GM12878 (cell line): ENCODE measurements at regions not wholly inside any gene's neighbourhood (a gene's known extent, or its start where the extent isn't known, plus 50 kb on each side); places are given as distances from the start of the nearest gene placed in this dataset.

ENCODE experiments used
- ASH2L ChIP-seq: fragments of 300-600, 200-600 bp; sonication (generic); IDR thresholded peaks from 2 replicates; pipeline ENCODE4 v1.6.1; 2017; ENCODE audit warnings: low read depth, mild to moderate bottlenecking, borderline replicate concordance
- CHD4 ChIP-seq: fragments of 200-600 bp; sonication (generic); IDR thresholded peaks from 2 replicates; pipeline ENCODE4 v1.6.1; 2016; ENCODE audit warnings: mild to moderate bottlenecking
- HDAC6 ChIP-seq: fragments of 200-600 bp; sonication (generic); IDR thresholded peaks from one replicate; pipeline ENCODE4 v1.8.0; 2017; ENCODE audit warnings: antibody characterized with exemption; ENCODE audit not compliant: unreplicated experiment
- MXI1 ChIP-seq: fragments of 150-350 bp; IDR thresholded peaks from 2 replicates; pipeline ENCODE4 v1.6.1; 2011; ENCODE audit warnings: low read depth, mild to moderate bottlenecking, inconsistent platforms, low read length, improper control_type of control experiment
- NRF1 ChIP-seq: conservative IDR thresholded peaks from 2 replicates; pipeline ENCODE4 v1.6.1; 2011; ENCODE audit warnings: mild to moderate bottlenecking, low read depth, low read length, improper control_type of control experiment
- ZBTB11 ChIP-seq: fragments of 450-650 bp; formaldehyde crosslinking; IDR thresholded peaks from 2 replicates; pipeline ENCODE4 v1.5.0; 2022; ENCODE audit warnings: mild to moderate bottlenecking, missing genetic modification characterization
- ZNF687 ChIP-seq: fragments of 450-650 bp; IDR thresholded peaks from 2 replicates; pipeline ENCODE4 v1.6.1; 2017; ENCODE audit warnings: mild to moderate bottlenecking, moderate library complexity

GRCh38 chr15:55044162-55044561 lies 152.6 kb downstream of the RSL24D1 start (continued):
- no peak for TF ChIP-seq HDAC6
- TF ChIP-seq ASH2L, result no peak
- no peak for TF ChIP-seq NRF1
- no peak for TF ChIP-seq MXI1
- TF ChIP-seq CHD4, result no peak
- TF ChIP-seq ZBTB11, result no peak
- no peak for TF ChIP-seq ZNF687
- TF ChIP-seq, all 136 proteins: peak for 0
